ENCODE measurements at regions not wholly inside any gene's neighbourhood (a gene's known extent, or its start where the extent isn't known, plus 50 kb on each side); places are given as distances from the start of the nearest gene placed in this dataset.
"Not testable (repeated sequence)": the region's sequence is repeated elsewhere in the genome, so short reads cannot be mapped to it uniquely, and the experiment has no call there.

- no peak for FAIRE-seq
Observed at GRCh38 chr11:57871231-57871630, 109.6 kb downstream of the CTNND1 start.

- FAIRE-seq = no peak
Observed at GRCh38 chr11:57873196-57873911, 111.8 kb downstream of the CTNND1 start.

GRCh38 chr11:57874981-57875380, 113.4 kb downstream of the CTNND1 start:
- no peak for FAIRE-seq

GRCh38 chr11:57881647-57882046, 120.0 kb downstream of the CTNND1 start:
- no peak for FAIRE-seq

GRCh38 chr11:57883630-57884029, 122.0 kb downstream of the CTNND1 start:
- FAIRE-seq = no peak

- no peak for FAIRE-seq
Observed at GRCh38 chr11:57885298-57886050, 123.9 kb downstream of the CTNND1 start.

GRCh38 chr11:57888386-57888785, 126.8 kb downstream of the CTNND1 start:
- no peak for FAIRE-seq

- no peak for FAIRE-seq
Observed at GRCh38 chr11:57890521-57890920, 128.9 kb downstream of the CTNND1 start.

GRCh38 chr11:57893200-57893599, 130.5 kb upstream of the OR9Q1 start:
- FAIRE-seq = not testable (repeated sequence)

GRCh38 chr11:57896361-57897145, 127.1 kb upstream of the OR9Q1 start:
- FAIRE-seq = no peak

GRCh38 chr11:57899378-57899777, 124.3 kb upstream of the OR9Q1 start:
- no peak for FAIRE-seq

GRCh38 chr11:57900320-57900719, 123.4 kb upstream of the OR9Q1 start:
- peak; percentile 60 for FAIRE-seq

GRCh38 chr11:57901278-57901677, 122.4 kb upstream of the OR9Q1 start:
- FAIRE-seq = no peak

GRCh38 chr11:57901756-57902155, 121.9 kb upstream of the OR9Q1 start:
- FAIRE-seq = no peak

GRCh38 chr11:57903011-57903410, 120.7 kb upstream of the OR9Q1 start:
- FAIRE-seq = no peak

GRCh38 chr11:57903441-57904123, 120.1 kb upstream of the OR9Q1 start:
- FAIRE-seq = no peak

- no peak for FAIRE-seq
Observed at GRCh38 chr11:57904376-57904775, 119.3 kb upstream of the OR9Q1 start.

- FAIRE-seq = no peak
Observed at GRCh38 chr11:57905439-57905838, 118.2 kb upstream of the OR9Q1 start.

GRCh38 chr11:57908399-57908798, 115.3 kb upstream of the OR9Q1 start:
- FAIRE-seq = not testable (repeated sequence)

- not testable (repeated sequence) for FAIRE-seq
Observed at GRCh38 chr11:57911522-57911921, 112.2 kb upstream of the OR9Q1 start.

GRCh38 chr11:57913715-57914704, 109.7 kb upstream of the OR9Q1 start:
- no peak for FAIRE-seq

GRCh38 chr11:57917632-57918031, 106.0 kb upstream of the OR9Q1 start:
- no peak for FAIRE-seq

Measured in colon (tissue), 2 donors.